ENCODE measurements at regions not wholly inside any gene's neighbourhood (a gene's known extent, or its start where the extent isn't known, plus 50 kb on each side); places are given as distances from the start of the nearest gene placed in this dataset.

- TF ChIP-seq ZNF462 (CRISPR knock-in tag; IDR thresholded peaks at IDR 0.05) (no peak), JUNB (IDR thresholded peaks at IDR 0.05; ENCODE audit: unreplicated experiment) (no peak), NANOG (IDR thresholded peaks at IDR 0.05; ENCODE audit: borderline replicate concordance) (no peak)
- TF ChIP-seq, protein P1, sequence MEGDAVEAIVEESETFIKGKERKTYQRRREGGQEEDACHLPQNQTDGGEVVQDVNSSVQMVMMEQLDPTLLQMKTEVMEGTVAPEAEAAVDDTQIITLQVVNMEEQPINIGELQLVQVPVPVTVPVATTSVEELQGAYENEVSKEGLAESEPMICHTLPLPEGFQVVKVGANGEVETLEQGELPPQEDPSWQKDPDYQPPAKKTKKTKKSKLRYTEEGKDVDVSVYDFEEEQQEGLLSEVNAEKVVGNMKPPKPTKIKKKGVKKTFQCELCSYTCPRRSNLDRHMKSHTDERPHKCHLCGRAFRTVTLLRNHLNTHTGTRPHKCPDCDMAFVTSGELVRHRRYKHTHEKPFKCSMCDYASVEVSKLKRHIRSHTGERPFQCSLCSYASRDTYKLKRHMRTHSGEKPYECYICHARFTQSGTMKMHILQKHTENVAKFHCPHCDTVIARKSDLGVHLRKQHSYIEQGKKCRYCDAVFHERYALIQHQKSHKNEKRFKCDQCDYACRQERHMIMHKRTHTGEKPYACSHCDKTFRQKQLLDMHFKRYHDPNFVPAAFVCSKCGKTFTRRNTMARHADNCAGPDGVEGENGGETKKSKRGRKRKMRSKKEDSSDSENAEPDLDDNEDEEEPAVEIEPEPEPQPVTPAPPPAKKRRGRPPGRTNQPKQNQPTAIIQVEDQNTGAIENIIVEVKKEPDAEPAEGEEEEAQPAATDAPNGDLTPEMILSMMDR (conservative IDR thresholded peaks at IDR 0.05; ENCODE audit: low read depth in 2 of 2) = no peak
Observed at GRCh38 chr13:90793261-90793820, 554.1 kb upstream of the MIR17HG start (continued).

DNA sequence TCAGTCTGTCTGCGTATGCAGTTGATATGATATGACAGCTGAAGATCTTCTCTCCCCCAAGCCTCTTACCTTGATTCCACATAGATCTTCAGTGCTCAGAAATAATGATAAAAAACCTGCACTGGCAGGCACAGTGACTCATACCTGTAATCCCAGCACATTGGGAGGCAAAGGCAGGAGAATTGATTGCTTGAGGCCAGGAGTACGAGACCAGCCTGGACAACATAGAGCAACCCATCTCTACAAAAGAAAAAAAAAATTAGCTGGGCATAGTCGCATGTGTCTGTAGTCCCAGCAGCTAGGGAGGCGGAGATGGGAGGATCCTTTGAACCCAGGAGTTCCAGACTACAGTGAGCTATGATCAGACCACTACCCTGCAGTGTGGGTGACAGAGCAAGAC lies 551.0 kb upstream of the MIR17HG start:
- no peaks in the 10 kb centered on the region for H3K27me3 Mint-ChIP-seq (ENCODE audit: insufficient read depth, low read depth, poor library complexity)
- Histone ChIP-seq H3K27ac (ENCODE audit: low read depth) (no peak overlapping the region), H2AFZ (no peak overlapping the region), H3K79me2 (replicated peaks; ENCODE audit: insufficient read depth) (no peaks in the 10 kb centered on the region), H3K4me1 (ENCODE audit: insufficient read depth) (peaks cover 7% of the 10 kb centered on the region; the same call in 1 of the 2 replicates), H3K4me3 (no peak overlapping the region), H3K4me2 (no peak overlapping the region), H3K36me3 (ENCODE audit: insufficient read depth) (no peaks in the 10 kb centered on the region), H3K27me3 (ENCODE audit: insufficient read depth) (no peaks in the 10 kb centered on the region), H3K9me2 (ENCODE audit: insufficient read depth) (no peaks in the 10 kb centered on the region), H3F3A (replicated peaks; ENCODE audit: low read depth) (no peaks in the 10 kb centered on the region), H4K20me1 (replicated peaks; ENCODE audit: insufficient read depth) (no peaks in the 10 kb centered on the region)
- H3K4me1 Mint-ChIP-seq = peaks cover 6% of the 10 kb centered on the region; the same call in 2 of the 3 replicates
- H3K27ac Mint-ChIP-seq = no peak overlapping the region
- DNase-seq (ENCODE audit: low spot score) (no peak), ATAC-seq (no peak)
- no peak overlapping the region for H3K4me3 Mint-ChIP-seq
- no peak for TF ChIP-seq EZH2phosphoT487 (IDR thresholded peaks at IDR 0.05; ENCODE audit: unreplicated experiment)
- TF ChIP-seq, protein P2, sequence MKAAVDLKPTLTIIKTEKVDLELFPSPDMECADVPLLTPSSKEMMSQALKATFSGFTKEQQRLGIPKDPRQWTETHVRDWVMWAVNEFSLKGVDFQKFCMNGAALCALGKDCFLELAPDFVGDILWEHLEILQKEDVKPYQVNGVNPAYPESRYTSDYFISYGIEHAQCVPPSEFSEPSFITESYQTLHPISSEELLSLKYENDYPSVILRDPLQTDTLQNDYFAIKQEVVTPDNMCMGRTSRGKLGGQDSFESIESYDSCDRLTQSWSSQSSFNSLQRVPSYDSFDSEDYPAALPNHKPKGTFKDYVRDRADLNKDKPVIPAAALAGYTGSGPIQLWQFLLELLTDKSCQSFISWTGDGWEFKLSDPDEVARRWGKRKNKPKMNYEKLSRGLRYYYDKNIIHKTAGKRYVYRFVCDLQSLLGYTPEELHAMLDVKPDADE (IDR thresholded peaks at IDR 0.05) = no peak
- no peak for TF ChIP-seq EZH2 (IDR thresholded peaks at IDR 0.05; ENCODE audit: low read depth, unreplicated experiment)
- H3K36me3 Mint-ChIP-seq (ENCODE audit: low read depth) = no peaks in the 10 kb centered on the region
- H3K9me3 Mint-ChIP-seq = no peaks in the 10 kb centered on the region

Measured in GM23338 (cell line).